ENCODE measurements at regions not wholly inside any gene's neighbourhood (a gene's known extent, or its start where the extent isn't known, plus 50 kb on each side); places are given as distances from the start of the nearest gene placed in this dataset.

DNA sequence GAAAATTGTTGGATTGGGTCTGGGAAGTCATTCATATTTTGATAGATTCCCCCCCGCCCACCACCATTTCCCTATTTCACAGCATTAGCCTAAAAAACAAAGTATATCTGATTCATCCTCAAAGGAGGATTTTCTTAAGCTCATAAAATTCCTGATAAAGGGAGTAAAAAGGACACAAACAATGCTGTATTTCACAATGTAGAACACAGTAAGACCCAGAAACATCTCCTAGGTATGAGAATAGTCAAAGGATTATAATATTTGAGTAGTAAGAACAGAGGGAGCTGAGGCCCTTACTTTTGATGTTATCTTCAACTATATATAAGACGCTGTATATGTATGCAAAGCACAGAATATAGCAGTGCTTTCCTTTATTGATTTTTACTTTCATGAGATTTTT is 225.3 kb downstream of the TGFB2 start:
- Mint-ChIP-seq H3K27me3 (ENCODE audit: low read depth in 3 of 3) (peaks cover 0 to 5% (median 1%) of the 10 kb centered on the region in 3 donors), H3K9me3 (peaks cover 0 to 3% (median 0%) of the 10 kb centered on the region in 7 donors), H3K4me1 (no peaks in the 10 kb centered on the region), H3K27ac (no peak overlapping the region), H3K4me3 (no peak overlapping the region), H3K36me3 (no peaks in the 10 kb centered on the region)
- intact Hi-C loops (cut with micrococcal nuclease), result no loop called here
- Histone ChIP-seq H3K9ac (ENCODE audit: insufficient read depth, low read length, poor library complexity, severe bottlenecking) (no peak overlapping the region), H3K79me2 (ENCODE audit: insufficient read depth, low read length) (no peaks in the 10 kb centered on the region), H2AFZ (ENCODE audit: insufficient read depth, low read depth, low read length, poor library complexity, severe bottlenecking) (no peak overlapping the region), H3K27ac (ENCODE audit: low read depth in 1 of 2, low read length in 2 of 2) (no peak overlapping the region), H3K9me3 (replicated peaks in 1 of 2; ENCODE audit: control insufficient read depth in 1 of 2, insufficient read depth in 1 of 2, low read length in 2 of 2) (no peaks in the 10 kb centered on the region), H3K4me2 (replicated peaks; ENCODE audit: extremely low read depth, low read length, poor library complexity, severe bottlenecking) (no peak overlapping the region), H3K36me3 (replicated peaks in 1 of 2; ENCODE audit: control insufficient read depth in 1 of 2, insufficient read depth in 2 of 2, low read length in 2 of 2) (no peaks in the 10 kb centered on the region), H3K4me1 (ENCODE audit: control insufficient read depth in 1 of 2, insufficient read depth in 2 of 2, low read length in 2 of 2) (no peaks in the 10 kb centered on the region), H3K27me3 (ENCODE audit: control insufficient read depth in 2 of 2, insufficient read depth in 2 of 2, low read length in 2 of 2) (no peaks in the 10 kb centered on the region), H4K20me1 (ENCODE audit: insufficient read depth, low read length) (no peaks in the 10 kb centered on the region), H3K4me3 (replicated peaks in 1 of 3; ENCODE audit: low read depth in 2 of 3, low read length in 3 of 3) (no peak overlapping the region)
- no peak for DNase-seq
- WGBS (ENCODE audit: insufficient coverage), result no CpG with 5 or more reads among the region's 2 CpGs
- TF ChIP-seq CTCF (IDR thresholded peaks at IDR 0.05), result no peak

DNA sequence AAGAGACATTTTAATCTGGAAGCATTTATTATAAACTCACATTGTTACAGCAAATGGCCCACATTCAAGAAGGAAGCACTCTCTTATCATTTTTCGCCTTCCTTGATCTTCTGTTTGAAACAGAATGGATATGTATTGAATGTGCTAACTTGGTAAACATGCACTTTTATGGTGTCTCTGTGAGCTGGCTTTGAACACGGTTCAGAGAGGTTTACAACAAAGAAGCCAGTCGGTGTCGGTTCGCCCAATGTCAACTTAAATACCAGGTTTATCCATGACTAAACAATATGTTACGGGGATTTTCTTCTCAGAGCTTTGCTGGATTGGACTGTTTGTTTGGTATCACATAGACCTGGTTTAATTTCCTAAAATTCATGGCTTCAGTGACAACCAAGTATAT is 226.4 kb downstream of the TGFB2 start:
- no peaks in the 10 kb centered on the region for H3K4me1 Mint-ChIP-seq
- DNase-seq, result no peak
- no peak for TF ChIP-seq CTCF (IDR thresholded peaks at IDR 0.05)
- H3K27me3 ChIP-seq (ENCODE audit: control insufficient read depth in 2 of 2, insufficient read depth in 2 of 2, low read length in 2 of 2), result no peaks in the 10 kb centered on the region
- H3K27ac Mint-ChIP-seq, result no peak overlapping the region
- H3K9me3 ChIP-seq (replicated peaks in 1 of 2; ENCODE audit: control insufficient read depth in 1 of 2, insufficient read depth in 1 of 2, low read length in 2 of 2), result no peaks in the 10 kb centered on the region
- H3K36me3 Mint-ChIP-seq, result no peaks in the 10 kb centered on the region
- no peaks in the 10 kb centered on the region for H3K79me2 ChIP-seq (ENCODE audit: insufficient read depth, low read length)
- no peak overlapping the region for H2AFZ ChIP-seq (ENCODE audit: insufficient read depth, low read depth, low read length, poor library complexity, severe bottlenecking)
- no peak overlapping the region for H3K4me3 ChIP-seq (replicated peaks in 1 of 3; ENCODE audit: low read depth in 2 of 3, low read length in 3 of 3)
- peaks cover 0 to 3% (median 0%) of the 10 kb centered on the region in 7 donors for H3K9me3 Mint-ChIP-seq
- peaks cover 0 to 5% (median 1%) of the 10 kb centered on the region in 3 donors for H3K27me3 Mint-ChIP-seq (ENCODE audit: low read depth in 3 of 3)
- H3K4me1 ChIP-seq (ENCODE audit: control insufficient read depth in 1 of 2, insufficient read depth in 2 of 2, low read length in 2 of 2), result no peaks in the 10 kb centered on the region
- no peaks in the 10 kb centered on the region for H4K20me1 ChIP-seq (ENCODE audit: insufficient read depth, low read length)
- no peak overlapping the region for H3K4me3 Mint-ChIP-seq
- intact Hi-C loops (cut with micrococcal nuclease), result no loop called here
- no peaks in the 10 kb centered on the region for H3K36me3 ChIP-seq (replicated peaks in 1 of 2; ENCODE audit: control insufficient read depth in 1 of 2, insufficient read depth in 2 of 2, low read length in 2 of 2)
- H3K27ac ChIP-seq (ENCODE audit: low read depth in 1 of 2, low read length in 2 of 2), result no peak overlapping the region
- WGBS (ENCODE audit: insufficient coverage), result 83% methylated on average over 1 of the region's 6 CpGs
- H3K9ac ChIP-seq (ENCODE audit: insufficient read depth, low read length, poor library complexity, severe bottlenecking), result no peak overlapping the region
- no peak overlapping the region for H3K4me2 ChIP-seq (replicated peaks; ENCODE audit: extremely low read depth, low read length, poor library complexity, severe bottlenecking)
